Transverse colon (tissue), 4 donors: ENCODE measurements at regions not wholly inside any gene's neighbourhood (a gene's known extent, or its start where the extent isn't known, plus 50 kb on each side); places are given as distances from the start of the nearest gene placed in this dataset.

Experiments used
- CTCF ChIP-seq, 5 experiments: fragments of 200-600 bp in 3 of 5; fragments of 450-650 bp in 2 of 5; sonication (generic) in 3 of 5; IDR thresholded peaks; 1 replicate in 2 of 5; 2 replicates in 3 of 5; pipeline ENCODE4 v1.5.1; 2016 to 2017; ENCODE audit warnings: antibody characterized with exemption in 5 of 5, inconsistent platforms in 3 of 5, mild to moderate bottlenecking in 2 of 5, moderate library complexity in 1 of 5
- POLR2A ChIP-seq: fragments of 450-650 bp; IDR thresholded peaks from one replicate; pipeline ENCODE4 v1.6.1; 2016; ENCODE audit warnings: antibody characterized with exemption, mild to moderate bottlenecking, moderate library complexity
- POLR2AphosphoS5 ChIP-seq, 3 donors: sonication (generic); formaldehyde crosslinking; IDR thresholded peaks; one replicate each; pipeline ENCODE4 v1.6.1; 2016; ENCODE audit warnings: antibody characterized with exemption in 3 of 3

DNA sequence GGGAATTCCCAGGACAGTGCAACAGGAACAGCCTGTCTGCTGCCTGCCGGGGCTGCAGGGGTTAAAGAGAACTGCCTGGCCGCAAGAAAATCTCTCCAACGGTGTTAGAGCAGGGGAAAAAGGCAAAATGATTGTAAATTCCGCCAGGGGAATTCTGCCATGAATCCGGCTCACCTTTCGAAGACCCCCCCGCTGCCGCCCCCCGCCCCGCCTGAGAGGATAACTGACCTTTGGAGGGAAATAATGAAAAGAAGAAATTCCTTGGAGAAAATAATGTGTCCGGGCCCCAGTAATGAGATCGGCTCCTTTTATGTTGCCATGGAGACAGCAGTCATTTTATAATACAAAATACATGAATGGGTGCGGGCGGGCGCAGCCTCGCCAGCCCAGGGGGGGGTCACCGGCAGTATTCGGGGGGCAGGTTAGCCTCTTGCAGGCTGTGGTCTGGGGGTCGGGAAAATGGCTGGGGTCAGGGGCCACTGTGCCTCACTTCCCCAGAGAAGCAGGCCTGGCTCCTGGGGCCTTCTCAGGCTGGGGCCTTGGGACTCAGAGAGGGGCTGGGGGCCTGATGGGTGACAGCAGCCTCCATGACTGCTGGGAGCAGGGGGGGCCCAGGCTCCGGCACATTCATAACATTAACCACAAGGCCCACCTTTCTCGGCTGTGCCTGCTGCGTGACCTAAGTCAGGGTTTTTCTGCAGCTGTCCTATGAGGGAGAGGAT, 228.1 kb downstream of the MN1 start:
- TF ChIP-seq POLR2A (no peak), CTCF (IDR thresholded peaks at IDR 0.05) (no peak), POLR2AphosphoS5 (IDR thresholded peaks at IDR 0.05) (no peak)
